ENCODE measurements at regions not wholly inside any gene's neighbourhood (a gene's known extent, or its start where the extent isn't known, plus 50 kb on each side); places are given as distances from the start of the nearest gene placed in this dataset.

DNA sequence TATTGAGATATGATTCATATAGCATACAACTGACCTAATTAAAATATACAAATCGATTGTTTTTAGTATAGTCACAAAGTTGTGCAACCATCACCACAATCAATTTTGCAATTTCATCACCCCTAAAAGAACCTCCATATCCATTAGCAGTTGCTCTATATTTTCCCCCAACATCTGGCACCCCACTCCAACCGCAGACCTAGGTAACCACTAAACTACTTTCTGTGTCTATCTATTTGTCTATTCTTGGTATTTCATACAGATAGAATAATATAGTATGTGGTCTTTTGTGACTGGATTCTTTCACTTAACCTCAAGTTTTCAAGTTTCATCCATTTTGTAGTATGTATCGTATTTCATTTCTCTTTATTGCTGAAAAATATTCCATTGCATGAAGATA, 126.0 kb upstream of the CRY1 start:
- Histone ChIP-seq H3K4me3 (no peak overlapping the region), H3K27ac (no peak overlapping the region), H3K36me3 (ENCODE audit: insufficient read depth in 1 of 2, low read depth in 1 of 2) (no peaks in the 10 kb centered on the region), H3K27me3 (ENCODE audit: insufficient read depth in 3 of 3, low read length in 2 of 3) (peaks cover 0 to 20% (median 5%) of the 10 kb centered on the region in 3 donors), H3K9me3 (no peaks in the 10 kb centered on the region), H3K4me1 (no peaks in the 10 kb centered on the region)
- TF ChIP-seq CTCF (IDR thresholded peaks at IDR 0.05) = no peak
- 78 to 87% (median 85%) methylated on average over 3 of the region's 3 CpGs for WGBS, 3 donors
- ATAC-seq (no peak), DNase-seq (no peak)
- intact Hi-C loops (cut with DNase I) = no loop called here

DNA sequence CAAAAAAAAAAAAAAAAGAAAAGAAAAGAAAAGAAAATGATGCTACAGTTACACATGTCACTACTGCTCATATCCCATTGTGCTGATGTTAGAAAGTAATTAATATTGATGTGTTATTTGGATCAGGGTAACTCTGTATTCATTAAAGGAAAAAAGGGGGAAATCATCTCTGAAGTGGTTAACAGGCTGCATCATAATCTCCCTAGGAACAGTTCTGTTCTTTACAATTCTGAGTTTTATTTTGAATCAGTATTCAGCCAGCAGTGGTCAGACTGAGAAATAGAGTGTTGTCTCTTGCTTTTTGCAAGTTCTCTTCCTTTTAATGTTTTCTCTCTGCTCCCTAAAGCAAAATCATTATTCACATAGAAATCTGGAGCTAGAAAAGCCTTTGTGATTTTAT, 128.6 kb upstream of the CRY1 start:
- ATAC-seq = no peak
- no peak overlapping the region for H3K27ac ChIP-seq
- TF ChIP-seq CTCF (IDR thresholded peaks at IDR 0.05) = no peak
- no peaks in the 10 kb centered on the region for H3K9me3 ChIP-seq
- intact Hi-C loops (cut with DNase I) = no loop called here
- peaks cover 0 to 20% (median 5%) of the 10 kb centered on the region in 3 donors for H3K27me3 ChIP-seq (ENCODE audit: insufficient read depth in 3 of 3, low read length in 2 of 3)
- no peaks in the 10 kb centered on the region for H3K4me1 ChIP-seq
- no peak for DNase-seq
- no peak overlapping the region for H3K4me3 ChIP-seq
- H3K36me3 ChIP-seq (ENCODE audit: insufficient read depth in 1 of 2, low read depth in 1 of 2) = no peaks in the 10 kb centered on the region

DNA sequence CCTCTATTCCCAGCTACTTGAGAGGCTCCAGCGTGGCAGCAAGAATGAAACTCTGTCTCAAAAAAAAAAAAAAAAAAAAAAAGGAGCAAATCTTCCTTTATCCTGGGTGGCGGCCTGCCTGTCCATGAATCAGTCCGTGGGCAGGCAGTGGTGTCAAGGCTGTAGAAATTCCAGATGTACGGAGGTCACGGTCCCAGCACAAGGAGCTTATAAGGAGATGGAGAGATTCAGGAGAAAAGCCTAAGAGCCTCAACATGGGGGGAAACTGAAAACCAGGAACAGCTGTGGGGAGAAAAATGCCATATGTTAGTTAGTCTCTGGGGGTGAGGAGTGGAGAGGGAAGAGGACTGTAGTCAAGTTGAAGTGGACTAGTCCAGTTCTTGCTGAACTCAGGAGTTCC, 130.5 kb upstream of the CRY1 start:
- peaks cover 0 to 20% (median 5%) of the 10 kb centered on the region in 3 donors for H3K27me3 ChIP-seq (ENCODE audit: insufficient read depth in 3 of 3, low read length in 2 of 3)
- H3K9me3 ChIP-seq = no peaks in the 10 kb centered on the region
- no peaks in the 10 kb centered on the region for H3K36me3 ChIP-seq (ENCODE audit: insufficient read depth in 1 of 2, low read depth in 1 of 2)
- TF ChIP-seq CTCF (IDR thresholded peaks at IDR 0.05) = no peak
- intact Hi-C loops (cut with DNase I) = no loop called here
- DNase-seq (no peak), ATAC-seq (no peak)
- no peaks in the 10 kb centered on the region for H3K4me1 ChIP-seq
- H3K27ac ChIP-seq = no peak overlapping the region
- H3K4me3 ChIP-seq = no peak overlapping the region
- 24 to 37% (median 24%) methylated on average over 5 of the region's 5 CpGs for WGBS, 3 donors

DNA sequence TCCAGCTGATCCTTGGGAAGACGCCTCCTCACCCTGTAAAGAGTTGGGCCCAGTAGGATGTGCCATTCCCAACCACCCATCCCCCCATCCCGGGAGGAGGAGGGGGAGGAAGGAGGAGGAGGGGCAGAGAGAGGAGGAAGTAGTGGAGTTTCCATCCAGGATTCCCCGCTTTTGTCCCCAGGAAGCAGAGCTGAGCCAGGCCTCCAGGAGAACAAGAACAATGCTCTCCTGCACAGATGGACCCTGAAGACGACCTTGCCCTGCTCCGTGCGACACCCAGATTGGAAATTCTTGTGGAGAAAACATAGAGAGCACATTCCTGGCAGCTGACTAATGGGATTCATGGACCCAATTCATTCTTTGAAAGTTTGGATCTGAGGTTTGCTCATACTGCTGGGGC, 132.3 kb upstream of the CRY1 start:
- intact Hi-C loops (cut with DNase I) = no loop called here
- WGBS, 3 donors = 34 to 45% (median 36%) methylated on average over 5 to 6 of the region's 6 CpGs
- Histone ChIP-seq H3K27me3 (ENCODE audit: insufficient read depth in 3 of 3, low read length in 2 of 3) (peaks cover 0 to 10% (median 5%) of the 10 kb centered on the region in 3 donors), H3K27ac (no peak overlapping the region), H3K4me1 (no peaks in the 10 kb centered on the region), H3K36me3 (ENCODE audit: insufficient read depth in 1 of 2, low read depth in 1 of 2) (no peaks in the 10 kb centered on the region), H3K9me3 (no peaks in the 10 kb centered on the region), H3K4me3 (no peak overlapping the region)
- ATAC-seq (no peak), DNase-seq (no peak)
- no peak for TF ChIP-seq CTCF (IDR thresholded peaks at IDR 0.05)

DNA sequence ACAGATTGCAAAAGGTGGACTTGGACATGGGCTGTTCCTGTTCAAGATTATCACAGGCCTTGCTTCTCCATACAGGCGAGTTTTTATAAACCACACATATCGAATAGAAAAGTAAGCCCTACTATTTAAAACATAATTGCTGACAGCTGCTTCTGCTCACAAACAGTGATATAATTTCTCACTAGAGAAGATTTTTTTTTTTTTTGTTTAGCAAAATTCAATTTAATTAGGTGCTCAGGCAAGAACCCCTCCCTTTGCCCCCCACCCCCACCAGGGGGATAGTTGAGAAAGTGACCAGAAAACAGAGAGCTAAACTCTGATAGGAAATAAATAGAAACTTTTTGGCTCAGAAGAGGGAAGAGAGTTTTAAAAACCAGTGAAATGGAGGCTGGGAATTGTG, 132.8 kb upstream of the CRY1 start:
- H3K4me3 ChIP-seq = no peak overlapping the region
- DNase-seq (no peak), ATAC-seq (no peak)
- no peaks in the 10 kb centered on the region for H3K9me3 ChIP-seq
- no peaks in the 10 kb centered on the region for H3K36me3 ChIP-seq (ENCODE audit: insufficient read depth in 1 of 2, low read depth in 1 of 2)
- no peak for TF ChIP-seq CTCF (IDR thresholded peaks at IDR 0.05)
- H3K4me1 ChIP-seq = no peaks in the 10 kb centered on the region
- H3K27ac ChIP-seq = no peak overlapping the region
- intact Hi-C loops (cut with DNase I) = no loop called here
- WGBS, 3 donors = 58 to 78% (median 62%) methylated on average over 2 of the region's 2 CpGs
- peaks cover 0 to 10% (median 5%) of the 10 kb centered on the region in 3 donors for H3K27me3 ChIP-seq (ENCODE audit: insufficient read depth in 3 of 3, low read length in 2 of 3)
